A673 (cell line): ENCODE measurements at regions not wholly inside any gene's neighbourhood (a gene's known extent, or its start where the extent isn't known, plus 50 kb on each side); places are given as distances from the start of the nearest gene placed in this dataset.

Source experiments
- BruUV-seq: library from RNA; stranded (reverse); fragments of 400-500 nt; replicated peaks from 2 replicates; lab custom pipeline; 2021; lab: Mats Ljungman, UMichigan
- CTCF ChIA-PET: fragments of 300-600 bp; sonication (Branson Sonifier 250); formaldehyde crosslinking; loops from one replicate; lab custom pipeline; 2022; ENCODE audit warnings: antibody characterized with exemption; lab: Charles Lee
- POLR2A ChIA-PET: fragments of 300-600 bp; sonication (Branson Sonifier 250); formaldehyde crosslinking; loops from one replicate; lab custom pipeline; 2022; ENCODE audit warnings: antibody characterized with exemption; ENCODE audit not compliant: low non-redundant PET; lab: Charles Lee
- DNase-seq: peaks from one replicate; pipeline ENCODE4 v3.0.0-alpha.2; 2015; ENCODE audit warnings: low spot score
- H3K27ac ChIP-seq: fragments of 200-600 bp; sonication (generic); 2 replicates; pipeline ENCODE4 v1.5.1; 2016; ENCODE audit warnings: mixed run types, low read depth, mild to moderate bottlenecking, mixed read lengths, antibody characterized with exemption, low read length; ENCODE audit not compliant: poor library complexity, severe bottlenecking
- H3K27me3 ChIP-seq: fragments of 200-600 bp; sonication (generic); replicated peaks from 2 replicates; pipeline ENCODE4 v1.6.1; 2017; ENCODE audit warnings: mixed run types, low read depth, mild to moderate bottlenecking, mixed read lengths, antibody characterized with exemption, low read length; ENCODE audit not compliant: insufficient read depth, poor library complexity
- H3K36me3 ChIP-seq: fragments of 200-600 bp; sonication (generic); 2 replicates; pipeline ENCODE4 v1.6.1; 2016; ENCODE audit warnings: mixed run types, mild to moderate bottlenecking, mixed read lengths, antibody characterized with exemption, low read length; ENCODE audit not compliant: insufficient read depth, poor library complexity, severe bottlenecking
- H3K4me1 ChIP-seq: fragments of 200-600 bp; sonication (generic); 2 replicates; pipeline ENCODE4 v1.6.1; 2017; ENCODE audit warnings: mixed run types, mild to moderate bottlenecking, mixed read lengths, antibody characterized with exemption, low read length; ENCODE audit not compliant: insufficient read depth, poor library complexity, severe bottlenecking
- H3K4me3 ChIP-seq: fragments of 200-600 bp; sonication (generic); 2 replicates; pipeline ENCODE4 v1.5.1; 2016; ENCODE audit warnings: low read depth, mixed run types, mild to moderate bottlenecking, mixed read lengths, low read length; ENCODE audit not compliant: poor library complexity, severe bottlenecking
- H3K9me3 ChIP-seq: fragments of 200-600 bp; sonication (generic); 2 replicates; pipeline ENCODE4 v1.6.1; 2016; ENCODE audit warnings: mixed run types, low read depth, mild to moderate bottlenecking, mixed read lengths, antibody characterized with exemption, low read length; ENCODE audit not compliant: poor library complexity, severe bottlenecking
- CTCF ChIP-seq: fragments of 300-800, 200-600 bp; sonication (generic); conservative IDR thresholded peaks from 2 replicates; pipeline ENCODE4 v1.5.1; 2017; ENCODE audit warnings: low read depth, mild to moderate bottlenecking, antibody characterized with exemption, low read length, moderate library complexity, mixed read lengths
- EZH2 ChIP-seq: fragments of 200-600 bp; sonication (generic); IDR thresholded peaks from 2 replicates; pipeline ENCODE4 v1.6.1; 2017; ENCODE audit warnings: borderline replicate concordance, low read depth, mild to moderate bottlenecking, mixed read lengths, antibody characterized with exemption, low read length; ENCODE audit not compliant: poor library complexity, severe bottlenecking
- intact Hi-C: fragments of 100-400 bp; cut with micrococcal nuclease; formaldehyde crosslinking; loops from one replicate; pipeline ENCODE4 v1.10.0; 2022; ENCODE audit not compliant: unreplicated experiment

DNA sequence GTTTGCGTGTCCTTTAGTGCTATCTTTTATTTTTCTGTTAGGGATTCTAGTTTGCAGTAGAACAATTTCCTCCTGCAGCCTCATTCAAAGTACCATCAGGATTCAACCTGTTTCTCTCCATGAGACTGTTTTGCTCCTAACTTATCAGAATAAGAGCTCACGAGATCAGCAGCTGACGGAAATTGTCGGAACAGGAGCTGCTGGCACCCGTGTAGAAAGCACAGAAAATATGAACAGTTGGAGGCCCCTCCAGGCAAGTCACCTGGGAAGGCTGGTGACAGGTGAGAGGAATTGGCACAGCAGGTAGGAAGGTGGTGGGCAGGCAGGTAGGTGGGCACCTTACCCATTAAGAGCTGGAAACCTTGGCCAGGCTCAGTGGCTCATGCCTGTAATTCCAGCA is 368.6 kb downstream of the CDH26 start:
- DNase-seq, result no peak
- BruUV-seq, result no TSS peak
- ChIA-PET POLR2A (no interaction called here), CTCF (no interaction called here)
- no peaks in the 10 kb centered on the region for H3K27me3 ChIP-seq
- TF ChIP-seq EZH2, result no peak
- no peak for TF ChIP-seq CTCF
- H3K4me3 ChIP-seq, result no peak overlapping the region
- H3K9me3 ChIP-seq, result no peaks in the 10 kb centered on the region
- H3K4me1 ChIP-seq, result no peaks in the 10 kb centered on the region
- no peaks in the 10 kb centered on the region for H3K36me3 ChIP-seq
- no peak overlapping the region for H3K27ac ChIP-seq
- intact Hi-C loops, result no loop called here

DNA sequence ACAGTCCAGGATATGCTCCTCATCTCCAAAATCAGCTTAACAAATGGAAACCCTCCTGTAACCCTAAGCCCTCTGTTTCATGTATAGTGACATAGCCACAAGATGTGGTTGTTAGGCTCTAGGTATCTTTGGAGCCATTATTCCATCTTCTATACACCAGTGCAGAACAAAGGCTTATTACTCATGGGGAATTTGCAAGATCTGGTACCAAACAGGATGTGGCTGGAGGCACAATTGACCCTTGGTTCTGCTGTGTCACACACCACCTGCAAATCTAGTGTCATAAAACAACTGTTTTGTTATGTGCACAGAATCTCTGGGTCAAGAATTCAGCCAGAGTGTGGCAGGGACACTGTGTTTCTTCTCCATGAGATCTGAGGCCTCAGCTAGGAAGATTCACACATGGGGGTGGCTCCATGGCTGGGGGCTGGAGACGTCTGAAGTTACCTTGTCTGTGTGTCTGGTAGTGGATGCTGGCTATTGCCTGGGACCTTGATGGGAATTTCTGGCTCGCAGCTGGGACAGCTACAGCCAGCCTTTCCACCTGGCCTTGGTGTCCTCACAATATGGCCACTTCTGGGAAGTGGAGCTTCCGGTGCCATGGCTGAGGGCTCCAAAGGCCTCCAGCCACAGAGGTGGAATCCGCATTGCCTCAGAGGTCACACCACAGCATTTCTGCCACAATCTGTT is 369.9 kb downstream of the CDH26 start:
- H3K4me3 ChIP-seq, result no peak overlapping the region
- POLR2A ChIA-PET, result no interaction called here
- no peaks in the 10 kb centered on the region for H3K9me3 ChIP-seq
- H3K27ac ChIP-seq, result no peak overlapping the region
- DNase-seq, result no peak
- H3K4me1 ChIP-seq, result no peaks in the 10 kb centered on the region
- intact Hi-C loops, result no loop called here
- no TSS peak for BruUV-seq
- no peaks in the 10 kb centered on the region for H3K27me3 ChIP-seq
- TF ChIP-seq EZH2, result no peak
- no peaks in the 10 kb centered on the region for H3K36me3 ChIP-seq
- CTCF ChIA-PET, result no interaction called here

- Histone ChIP-seq H3K27me3 (no peaks in the 10 kb centered on the region), H3K4me3 (no peak overlapping the region), H3K27ac (no peak overlapping the region), H3K4me1 (no peaks in the 10 kb centered on the region), H3K9me3 (no peaks in the 10 kb centered on the region), H3K36me3 (no peaks in the 10 kb centered on the region)
- ChIA-PET POLR2A (no interaction called here), CTCF (no interaction called here)
- no peak for TF ChIP-seq EZH2
- TF ChIP-seq CTCF, result no peak
- DNase-seq, result no peak
- BruUV-seq, result no TSS peak
- intact Hi-C loops, result no loop called here
Observed at GRCh38 chr20:60330461-60330860, 372.2 kb downstream of the CDH26 start.
